ENCODE measurements at regions not wholly inside any gene's neighbourhood (a gene's known extent, or its start where the extent isn't known, plus 50 kb on each side); places are given as distances from the start of the nearest gene placed in this dataset.
"Not testable (repeated sequence)": the region's sequence is repeated elsewhere in the genome, so short reads cannot be mapped to it uniquely, and the experiment has no call there.

- no peak for DNase-seq
Measured at GRCh38 chr5:143536364-143536763, 132.9 kb upstream of the NR3C1 start.

- DNase-seq, result no peak
Measured at GRCh38 chr5:143534761-143535154, 131.3 kb upstream of the NR3C1 start.

- DNase-seq, result no peak
Measured at GRCh38 chr5:143533978-143534760, 130.7 kb upstream of the NR3C1 start.

DNA sequence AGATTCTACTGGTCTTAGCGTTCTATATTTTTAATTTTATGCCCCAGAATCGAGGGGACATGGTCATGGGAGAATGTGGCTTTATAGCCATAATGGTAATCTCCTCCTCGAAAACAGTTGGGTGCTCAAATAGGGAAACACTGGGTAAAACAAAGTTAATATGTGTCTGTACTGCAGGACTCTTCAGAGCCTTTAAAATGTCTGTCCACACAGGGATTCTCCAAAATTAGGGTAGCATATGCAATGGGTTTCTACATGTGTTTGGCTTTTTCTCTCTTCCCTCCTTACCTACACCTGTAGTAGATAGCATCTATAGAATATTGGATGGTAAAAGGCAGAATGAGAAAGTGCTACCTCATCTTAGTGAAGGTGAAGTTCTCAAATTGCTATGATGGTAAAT is 130.0 kb upstream of the NR3C1 start:
- no peak for DNase-seq

- no peak for DNase-seq
Measured at GRCh38 chr5:143527808-143528207, 124.3 kb upstream of the NR3C1 start.

DNA sequence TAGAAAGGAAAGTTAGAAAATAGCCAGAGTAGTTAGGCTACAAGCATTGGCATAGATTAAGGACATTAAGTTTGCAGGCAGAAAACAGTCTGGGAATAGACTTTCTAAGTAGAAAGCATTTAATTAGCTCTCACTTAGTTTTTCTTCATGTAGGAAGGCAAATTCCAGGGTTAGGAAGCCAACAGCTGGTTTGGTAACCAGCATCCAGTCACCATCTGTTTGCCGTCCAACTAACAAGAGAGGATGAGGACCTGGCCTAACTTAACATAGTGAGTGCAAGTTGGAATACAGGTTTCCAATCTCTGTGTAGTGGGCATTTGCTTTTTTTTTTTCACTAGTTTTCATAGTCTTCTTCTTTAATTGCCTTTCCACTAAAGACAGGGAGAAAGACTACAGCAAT is 121.7 kb upstream of the NR3C1 start:
- no peak for DNase-seq

- DNase-seq, result no peak
Measured at GRCh38 chr5:143524338-143524945, 121.0 kb upstream of the NR3C1 start.

DNA sequence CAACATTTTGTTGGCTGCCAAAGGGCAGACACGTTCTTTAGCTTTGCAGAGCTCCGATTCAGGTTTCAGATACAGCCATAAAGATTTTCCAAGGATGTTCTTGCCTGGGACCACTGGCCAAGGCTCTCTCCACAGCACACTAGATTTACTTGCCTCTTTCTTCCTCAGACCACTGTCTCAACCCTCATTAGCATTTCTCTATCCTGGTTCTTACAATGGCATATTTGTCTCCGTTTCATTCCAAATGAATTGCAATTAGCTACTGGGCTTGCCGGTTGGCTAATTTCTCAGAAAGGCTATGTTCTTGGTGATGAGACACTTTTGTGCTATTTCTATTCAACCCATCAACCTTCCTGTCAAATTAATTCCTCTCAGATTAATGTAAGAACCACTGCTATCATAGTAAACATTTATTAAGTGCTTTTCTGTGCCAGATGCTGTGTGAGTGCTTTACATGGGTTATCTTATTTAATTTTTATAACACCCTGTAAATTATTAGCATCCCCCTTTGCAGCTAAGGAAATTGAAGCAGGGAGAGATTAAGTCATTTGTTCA is 118.4 kb upstream of the NR3C1 start:
- DNase-seq, result peak in 6 of 51 donors; percentile 2 to 37 (median 6)

- no peak for DNase-seq
Measured at GRCh38 chr5:143521141-143521540, 117.7 kb upstream of the NR3C1 start.

DNA sequence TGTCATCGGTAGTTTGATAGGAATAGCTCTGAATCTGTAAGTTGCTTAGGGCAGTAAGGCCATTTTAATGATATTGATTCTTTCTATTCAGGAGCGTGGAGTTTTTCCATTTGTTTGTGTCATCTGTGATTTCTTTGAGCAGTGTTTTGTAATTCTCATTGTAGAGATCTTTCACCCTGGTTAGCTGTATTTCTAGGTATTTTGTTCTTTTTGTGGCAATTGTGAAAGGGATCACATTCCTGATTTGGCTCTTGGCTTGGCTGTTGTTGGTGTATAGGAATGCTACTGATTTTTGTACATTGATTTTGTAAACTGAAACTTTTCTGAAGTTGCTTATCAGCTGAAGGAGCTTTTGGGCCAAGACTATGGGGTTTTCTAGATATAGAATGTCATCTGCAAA is 115.7 kb upstream of the NR3C1 start:
- not testable (repeated sequence) for DNase-seq

GRCh38 chr5:143517824-143518223 is 114.3 kb upstream of the NR3C1 start:
- not testable (repeated sequence) for DNase-seq

DNA sequence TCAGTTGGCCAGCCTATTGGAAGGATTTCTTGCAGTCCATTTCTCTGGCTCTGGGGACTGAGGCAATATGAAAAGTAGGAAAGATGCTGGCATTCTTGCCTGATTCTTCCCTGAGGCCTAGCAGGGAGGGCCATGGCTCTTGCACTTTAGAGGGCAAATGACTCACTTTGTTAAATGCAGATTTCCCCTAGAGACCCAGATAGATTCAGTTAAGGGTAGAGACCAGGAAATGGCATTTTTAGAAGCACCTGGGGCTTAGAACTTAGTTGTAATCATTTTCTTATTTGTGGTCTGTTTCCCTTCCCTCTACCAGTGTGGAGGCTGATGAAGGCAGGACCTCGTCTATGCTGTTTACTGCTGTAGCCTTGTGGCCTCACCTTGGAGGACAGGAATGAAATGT is 112.8 kb upstream of the NR3C1 start:
- DNase-seq, result no peak

- DNase-seq, result no peak
Measured at GRCh38 chr5:143515829-143516228, 112.3 kb upstream of the NR3C1 start.

GRCh38 chr5:143514616-143515335 is 111.3 kb upstream of the NR3C1 start:
- DNase-seq, result no peak

- no peak for DNase-seq
Measured at GRCh38 chr5:143513720-143514119, 110.2 kb upstream of the NR3C1 start.

GRCh38 chr5:143511736-143512135 is 108.2 kb upstream of the NR3C1 start:
- DNase-seq, result no peak

- DNase-seq, result no peak
Measured at GRCh38 chr5:143509758-143510221, 106.3 kb upstream of the NR3C1 start.

DNA sequence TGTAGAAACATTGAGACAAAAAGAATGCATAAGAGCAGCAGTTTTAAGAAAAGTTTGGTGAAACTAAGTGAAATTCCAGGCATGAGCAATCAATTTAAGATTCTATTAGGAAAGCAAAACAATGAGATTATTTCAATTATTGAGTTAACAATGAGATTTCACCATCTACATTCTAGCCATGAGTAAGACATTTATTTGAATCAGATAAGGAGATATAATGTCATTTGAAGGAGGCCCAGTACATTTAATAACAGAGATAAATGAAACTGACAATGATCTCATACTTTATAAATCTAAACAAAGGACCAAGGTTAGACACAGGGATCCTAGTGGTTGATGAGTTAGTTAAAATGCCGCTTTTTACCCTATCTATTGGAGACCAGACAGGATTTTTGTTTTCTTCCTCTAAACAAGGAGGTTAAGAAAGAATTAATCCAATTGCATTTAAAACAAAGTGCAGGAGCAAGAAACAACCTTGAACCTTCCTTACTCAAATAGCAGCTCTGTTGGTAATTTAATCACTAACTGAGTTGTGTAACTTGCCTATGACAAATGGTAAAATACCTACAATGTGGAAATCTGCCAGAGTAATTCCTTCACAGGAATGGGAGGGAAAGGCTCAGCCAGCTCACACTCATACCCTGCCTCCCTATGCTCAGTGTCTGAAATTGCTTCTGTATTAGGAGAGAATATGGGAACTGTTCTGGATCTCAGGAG is 103.5 kb upstream of the NR3C1 start:
- no peak for DNase-seq

GRCh38 chr5:143505934-143506333 is 102.4 kb upstream of the NR3C1 start:
- no peak for DNase-seq

- DNase-seq, result no peak
Measured at GRCh38 chr5:143505354-143505753, 101.9 kb upstream of the NR3C1 start.

- DNase-seq, result no peak
Measured at GRCh38 chr5:143501310-143502044, 98.0 kb upstream of the NR3C1 start.
